CD4-positive, alpha-beta T cell (primary cell): ENCODE measurements at regions not wholly inside any gene's neighbourhood (a gene's known extent, or its start where the extent isn't known, plus 50 kb on each side); places are given as distances from the start of the nearest gene placed in this dataset.
A peak's percentile ranks its signal among the peaks of the same experiment; 100 is the strongest.

ENCODE experiments used
- ATAC-seq: fragments of 200-7000 bp; cut with Tn5 transposase; one replicate; pipeline ENCODE4 v1.10.0; 2022; ENCODE audit warnings: mild to moderate bottlenecking; ENCODE audit not compliant: poor library complexity
- CTCF ChIA-PET: fragments of 350-600 bp; sonication (Branson Sonifier 250); formaldehyde crosslinking; loops from one replicate; lab custom pipeline; 2021; ENCODE audit warnings: antibody characterized with exemption, inconsistent platforms; lab: Charles Lee
- POLR2A ChIA-PET: fragments of 350-600 bp; sonication (Branson Sonifier 250); formaldehyde crosslinking; loops from one replicate; lab custom pipeline; 2021; ENCODE audit warnings: antibody characterized with exemption, inconsistent platforms; lab: Charles Lee
- DNase-seq, 14 experiments: peaks; one replicate each; pipeline ENCODE4 v3.0.0-alpha.2; 2013 to 2020; ENCODE audit warnings: mixed read lengths in 2 of 14
- H3K27ac ChIP-seq, 2 donors: one replicate each; pipeline versions ENCODE4 v1.5.1 to v1.7.0; 2013; ENCODE audit warnings: low read length in 2 of 2, low read depth in 1 of 2, mild to moderate bottlenecking in 1 of 2
- H3K27me3 ChIP-seq, 2 experiments: 1 replicate in 1 of 2; 2 replicates in 1 of 2; pipeline versions ENCODE4 v1.6.1 to v1.7.0; 2013; ENCODE audit warnings: low read length in 2 of 2, control low read depth in 1 of 2, mild to moderate bottlenecking in 1 of 2, moderate library complexity in 1 of 2; ENCODE audit not compliant: insufficient read depth in 2 of 2, control insufficient read depth in 1 of 2
- H3K36me3 ChIP-seq: one replicate; pipeline ENCODE4 v1.6.1; 2013; ENCODE audit warnings: low read length, control low read depth; ENCODE audit not compliant: insufficient read depth
- H3K4me1 ChIP-seq: one replicate; pipeline ENCODE4 v1.6.1; 2013; ENCODE audit warnings: low read length, control low read depth; ENCODE audit not compliant: insufficient read depth
- H3K4me3 ChIP-seq: one replicate; pipeline ENCODE4 v1.5.1; 2013; ENCODE audit warnings: mild to moderate bottlenecking, low read length, moderate library complexity
- H3K9me3 ChIP-seq, 2 experiments: 1 replicate in 1 of 2; 2 replicates in 1 of 2; pipeline versions ENCODE4 v1.6.1 to v1.7.0; 2013; ENCODE audit warnings: low read length in 2 of 2, mild to moderate bottlenecking in 2 of 2, control low read depth in 1 of 2, moderate library complexity in 1 of 2; ENCODE audit not compliant: control insufficient read depth in 1 of 2, insufficient read depth in 1 of 2
- H3K27ac Mint-ChIP-seq: one replicate; pipeline ENCODE4 v1.8.0; 2020; ENCODE audit warnings: mixed read lengths
- H3K27me3 Mint-ChIP-seq: one replicate; pipeline ENCODE4 v1.8.0; 2021; ENCODE audit warnings: mixed read lengths
- H3K36me3 Mint-ChIP-seq: one replicate; pipeline ENCODE4 v1.8.0; 2021; ENCODE audit warnings: low read depth, mixed read lengths
- H3K4me1 Mint-ChIP-seq: one replicate; pipeline ENCODE4 v1.8.0; 2021; ENCODE audit warnings: low read depth, mixed read lengths
- H3K4me3 Mint-ChIP-seq: one replicate; pipeline ENCODE4 v1.8.0; 2020; ENCODE audit warnings: mild to moderate bottlenecking, mixed read lengths
- H3K9me3 Mint-ChIP-seq: one replicate; pipeline ENCODE4 v1.8.0; 2020; ENCODE audit warnings: mixed read lengths
- intact Hi-C, 2 experiments: fragments of 100-400 bp; cut with DNase I in 1 of 2; cut with micrococcal nuclease in 1 of 2; formaldehyde crosslinking; loops; one replicate each; pipeline versions ENCODE4 v1.15.1 to v1.9.0; 2023 to 2025; cut with DNase I, micrococcal nuclease
- TF ChIP-seq, protein P1 (sequence below): fragments of 200-600 bp; IDR thresholded peaks from one replicate; pipeline ENCODE4 v1.8.0; 2022; ENCODE audit warnings: antibody characterized with exemption, mild to moderate bottlenecking

DNA sequence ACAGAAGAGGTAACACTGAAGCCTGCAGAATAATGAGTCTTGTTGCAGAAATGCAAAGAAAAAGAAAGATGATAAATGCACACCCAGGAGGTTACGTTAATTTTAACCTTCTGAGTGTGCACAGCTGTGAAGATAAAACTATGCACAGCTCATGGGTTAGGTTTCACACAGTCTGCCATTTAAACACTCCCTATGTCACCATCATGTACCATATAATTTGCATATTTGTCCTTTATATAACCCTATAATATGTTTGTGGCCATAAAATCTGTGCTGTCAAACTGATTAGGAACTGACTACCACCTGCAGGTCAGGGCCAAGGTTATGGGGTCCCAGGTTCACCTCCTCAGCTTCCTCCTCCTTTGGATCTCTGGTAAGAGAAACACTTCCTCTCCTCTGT is 205.5 kb downstream of the RPIA start:
- Mint-ChIP-seq H3K4me3 (no peak overlapping the region), H3K27ac (no peak overlapping the region), H3K4me1 (no peaks in the 10 kb centered on the region), H3K9me3 (no peaks in the 10 kb centered on the region), H3K27me3 (peaks cover 24% of the 10 kb centered on the region), H3K36me3 (no peaks in the 10 kb centered on the region)
- Histone ChIP-seq H3K36me3 (no peaks in the 10 kb centered on the region), H3K27me3 (no peaks in the 10 kb centered on the region), H3K4me3 (no peak overlapping the region), H3K4me1 (no peaks in the 10 kb centered on the region), H3K9me3 (no peaks in the 10 kb centered on the region), H3K27ac (no peak overlapping the region)
- ChIA-PET POLR2A (no interaction called here), CTCF (no interaction called here)
- intact Hi-C loops, result no loop called here
- ATAC-seq, result no peak
- DNase-seq, result no peak
- TF ChIP-seq, protein P1, sequence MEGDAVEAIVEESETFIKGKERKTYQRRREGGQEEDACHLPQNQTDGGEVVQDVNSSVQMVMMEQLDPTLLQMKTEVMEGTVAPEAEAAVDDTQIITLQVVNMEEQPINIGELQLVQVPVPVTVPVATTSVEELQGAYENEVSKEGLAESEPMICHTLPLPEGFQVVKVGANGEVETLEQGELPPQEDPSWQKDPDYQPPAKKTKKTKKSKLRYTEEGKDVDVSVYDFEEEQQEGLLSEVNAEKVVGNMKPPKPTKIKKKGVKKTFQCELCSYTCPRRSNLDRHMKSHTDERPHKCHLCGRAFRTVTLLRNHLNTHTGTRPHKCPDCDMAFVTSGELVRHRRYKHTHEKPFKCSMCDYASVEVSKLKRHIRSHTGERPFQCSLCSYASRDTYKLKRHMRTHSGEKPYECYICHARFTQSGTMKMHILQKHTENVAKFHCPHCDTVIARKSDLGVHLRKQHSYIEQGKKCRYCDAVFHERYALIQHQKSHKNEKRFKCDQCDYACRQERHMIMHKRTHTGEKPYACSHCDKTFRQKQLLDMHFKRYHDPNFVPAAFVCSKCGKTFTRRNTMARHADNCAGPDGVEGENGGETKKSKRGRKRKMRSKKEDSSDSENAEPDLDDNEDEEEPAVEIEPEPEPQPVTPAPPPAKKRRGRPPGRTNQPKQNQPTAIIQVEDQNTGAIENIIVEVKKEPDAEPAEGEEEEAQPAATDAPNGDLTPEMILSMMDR, result no peak

DNA sequence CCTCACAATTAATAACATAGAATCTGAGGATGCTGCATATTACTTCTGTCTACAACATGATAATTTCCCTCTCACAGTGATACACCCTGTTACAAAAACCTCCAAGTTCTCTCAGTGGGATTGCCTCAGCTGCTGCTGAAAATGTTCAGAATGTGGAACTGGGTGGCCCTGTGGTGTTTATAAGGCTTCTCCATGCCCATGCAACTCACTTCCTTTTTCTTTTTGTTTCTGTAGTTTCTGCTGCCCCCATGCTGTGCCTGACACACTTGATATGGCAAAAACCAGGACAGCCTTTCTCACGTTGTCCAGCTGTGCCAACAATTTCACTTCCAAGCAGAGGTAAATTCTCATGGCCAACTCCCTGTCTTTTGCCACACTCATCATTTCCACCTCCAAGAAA is 206.2 kb downstream of the RPIA start:
- ChIA-PET CTCF (no interaction called here), POLR2A (no interaction called here)
- H3K4me3 Mint-ChIP-seq, result no peak overlapping the region
- H3K9me3 Mint-ChIP-seq, result no peaks in the 10 kb centered on the region
- intact Hi-C loops, result no loop called here
- DNase-seq (peak in 2 of 14 experiments; percentile 1 to 11), ATAC-seq (no peak)
- Histone ChIP-seq H3K4me1 (no peaks in the 10 kb centered on the region), H3K9me3 (no peaks in the 10 kb centered on the region), H3K27ac (no peak overlapping the region), H3K4me3 (no peak overlapping the region), H3K27me3 (no peaks in the 10 kb centered on the region), H3K36me3 (no peaks in the 10 kb centered on the region)
- peaks cover 23% of the 10 kb centered on the region for H3K27me3 Mint-ChIP-seq
- no peak overlapping the region for H3K27ac Mint-ChIP-seq
- TF ChIP-seq, protein P1, result no peak
- H3K4me1 Mint-ChIP-seq, result no peaks in the 10 kb centered on the region
- H3K36me3 Mint-ChIP-seq, result no peaks in the 10 kb centered on the region

DNA sequence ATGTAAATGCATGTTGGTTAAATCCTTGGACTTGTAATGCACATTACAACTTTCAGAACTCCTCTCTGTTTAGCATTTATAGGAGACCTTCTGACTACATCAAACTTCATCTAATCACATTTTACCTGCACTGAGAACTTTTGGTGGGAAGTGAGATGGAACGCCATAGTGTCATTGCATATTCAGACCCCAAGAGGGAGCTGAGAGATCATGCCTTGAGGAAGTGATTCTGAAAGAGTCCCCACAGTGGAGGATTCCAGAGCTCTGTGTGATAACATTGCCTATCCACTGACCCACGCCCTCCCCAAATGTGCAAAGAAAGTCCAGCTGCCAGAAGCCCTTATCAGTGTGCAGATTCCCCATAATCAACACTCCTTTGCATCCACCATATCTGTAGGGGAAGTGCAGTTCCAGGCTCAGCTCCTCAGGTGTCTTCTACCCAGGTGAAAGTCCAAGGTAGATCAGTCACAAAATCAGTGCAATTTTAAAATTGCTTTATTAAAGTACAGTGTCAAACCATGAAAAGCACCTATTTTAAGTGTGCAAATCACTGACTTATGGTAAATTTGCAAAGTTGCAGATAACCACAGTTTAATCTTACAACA is 212.4 kb downstream of the RPIA start:
- intact Hi-C loops, result no loop called here
- no peaks in the 10 kb centered on the region for H3K27me3 ChIP-seq
- H3K4me3 ChIP-seq, result no peak overlapping the region
- TF ChIP-seq, protein P1, result peak; percentile 48
- ChIA-PET POLR2A (no interaction called here), CTCF (no interaction called here)
- no peaks in the 10 kb centered on the region for H3K36me3 Mint-ChIP-seq
- peak in 3 of 14 experiments; percentile 17 to 39 (median 30) for DNase-seq
- H3K9me3 Mint-ChIP-seq, result no peaks in the 10 kb centered on the region
- H3K4me3 Mint-ChIP-seq, result no peak overlapping the region
- no peaks in the 10 kb centered on the region for H3K4me1 Mint-ChIP-seq
- no peak for ATAC-seq
- no peak overlapping the region for H3K27ac ChIP-seq
- no peaks in the 10 kb centered on the region for H3K36me3 ChIP-seq
- H3K9me3 ChIP-seq, result no peaks in the 10 kb centered on the region
- H3K27ac Mint-ChIP-seq, result no peak overlapping the region
- peaks cover 15% of the 10 kb centered on the region for H3K27me3 Mint-ChIP-seq
- no peaks in the 10 kb centered on the region for H3K4me1 ChIP-seq
